Breast epithelium (tissue), 4 donors: ENCODE measurements at regions not wholly inside any gene's neighbourhood (a gene's known extent, or its start where the extent isn't known, plus 50 kb on each side); places are given as distances from the start of the nearest gene placed in this dataset.

ENCODE experiments used
- DNase-seq, 2 donors: peaks; one replicate each; pipeline ENCODE4 v3.0.0-alpha.2; 2019; ENCODE audit warnings: low spot score in 2 of 2
- H3K27ac ChIP-seq, 2 donors: fragments of 200-600 bp; sonication (generic) in 1 of 2; one replicate each; pipeline ENCODE4 v1.5.1; 2016 to 2019; ENCODE audit warnings: mild to moderate bottlenecking in 1 of 2
- H3K27me3 ChIP-seq, 2 donors: fragments of 200-600 bp; sonication (generic) in 1 of 2; one replicate each; pipeline versions ENCODE4 v1.5.1 to v1.6.0; 2017 to 2019; ENCODE audit warnings: control low read depth in 1 of 2, mild to moderate bottlenecking in 1 of 2
- H3K36me3 ChIP-seq: fragments of 200-600 bp; one replicate; pipeline ENCODE4 v1.5.1; 2019
- H3K4me1 ChIP-seq, 2 donors: fragments of 200-600 bp; sonication (generic); one replicate each; pipeline ENCODE4 v1.5.1; 2016 to 2019; ENCODE audit warnings: control low read depth in 1 of 2
- H3K4me3 ChIP-seq, 3 donors: fragments of 200-600 bp; sonication (generic); 1 replicate in 2 of 3; 2 replicates in 1 of 3; pipeline ENCODE4 v1.5.1; 2016 to 2019; ENCODE audit warnings: mild to moderate bottlenecking in 3 of 3, moderate library complexity in 2 of 3
- H3K9me3 ChIP-seq, 2 donors: fragments of 200-600 bp; sonication (generic) in 1 of 2; one replicate each; pipeline ENCODE4 v1.5.1; 2016 to 2019; ENCODE audit warnings: control low read depth in 1 of 2
- CTCF ChIP-seq, 3 donors: fragments of 450-650 bp; IDR thresholded peaks; one replicate each; pipeline ENCODE4 v1.5.1; 2016 to 2017; ENCODE audit warnings: antibody characterized with exemption in 3 of 3, mild to moderate bottlenecking in 3 of 3, moderate library complexity in 3 of 3
- POLR2A ChIP-seq: fragments of 450-650 bp; IDR thresholded peaks from one replicate; pipeline ENCODE4 v1.6.1; 2016; ENCODE audit warnings: antibody characterized with exemption, mild to moderate bottlenecking, moderate library complexity
- POLR2AphosphoS5 ChIP-seq, 3 donors: sonication (generic); formaldehyde crosslinking; IDR thresholded peaks; one replicate each; pipeline ENCODE4 v1.6.1; 2017; ENCODE audit warnings: antibody characterized with exemption in 3 of 3
- intact Hi-C: fragments of 100-400 bp; cut with DNase I; formaldehyde crosslinking; loops from one replicate; pipeline ENCODE4 v1.15.1; 2023; ENCODE audit warnings: low total_unique reads

- Histone ChIP-seq H3K9me3 (no peaks in the 10 kb centered on the region), H3K27ac (no peak overlapping the region), H3K4me1 (no peaks in the 10 kb centered on the region), H3K4me3 (no peak overlapping the region), H3K27me3 (no peaks in the 10 kb centered on the region), H3K36me3 (no peaks in the 10 kb centered on the region)
- intact Hi-C loops: no loop called here
- no peak for TF ChIP-seq CTCF (IDR thresholded peaks at IDR 0.05)
- TF ChIP-seq POLR2AphosphoS5 (IDR thresholded peaks at IDR 0.05): no peak
- no peak for TF ChIP-seq POLR2A
- no peak for DNase-seq
Measured at GRCh38 chr3:191962324-191962723, 501.4 kb downstream of the PYDC2 start.

- no peak for DNase-seq
- Histone ChIP-seq H3K4me3 (no peak overlapping the region), H3K27ac (no peak overlapping the region), H3K27me3 (no peaks in the 10 kb centered on the region), H3K9me3 (no peaks in the 10 kb centered on the region), H3K4me1 (no peaks in the 10 kb centered on the region), H3K36me3 (no peaks in the 10 kb centered on the region)
- intact Hi-C loops: no loop called here
- no peak for TF ChIP-seq POLR2AphosphoS5 (IDR thresholded peaks at IDR 0.05)
- no peak for TF ChIP-seq CTCF (IDR thresholded peaks at IDR 0.05)
- no peak for TF ChIP-seq POLR2A
Measured at GRCh38 chr3:191963182-191963581, 502.2 kb downstream of the PYDC2 start.

GRCh38 chr3:191966556-191966955, 505.6 kb downstream of the PYDC2 start:
- TF ChIP-seq CTCF (IDR thresholded peaks at IDR 0.05) (no peak), POLR2AphosphoS5 (IDR thresholded peaks at IDR 0.05) (no peak), POLR2A (no peak)
- H3K36me3 ChIP-seq: no peaks in the 10 kb centered on the region
- H3K4me1 ChIP-seq: no peaks in the 10 kb centered on the region
- intact Hi-C loops: no loop called here
- no peaks in the 10 kb centered on the region for H3K9me3 ChIP-seq
- H3K27me3 ChIP-seq: no peaks in the 10 kb centered on the region
- DNase-seq: no peak
- no peak overlapping the region for H3K4me3 ChIP-seq
- no peak overlapping the region for H3K27ac ChIP-seq

GRCh38 chr3:191968299-191968698, 507.3 kb downstream of the PYDC2 start:
- DNase-seq: no peak
- Histone ChIP-seq H3K4me3 (no peak overlapping the region), H3K9me3 (no peaks in the 10 kb centered on the region), H3K27me3 (no peaks in the 10 kb centered on the region), H3K36me3 (no peaks in the 10 kb centered on the region), H3K4me1 (no peaks in the 10 kb centered on the region), H3K27ac (no peak overlapping the region)
- no peak for TF ChIP-seq POLR2A
- TF ChIP-seq CTCF (IDR thresholded peaks at IDR 0.05): no peak
- TF ChIP-seq POLR2AphosphoS5 (IDR thresholded peaks at IDR 0.05): no peak
- intact Hi-C loops: no loop called here

GRCh38 chr3:191972714-191973398, 511.9 kb downstream of the PYDC2 start:
- Histone ChIP-seq H3K9me3 (no peaks in the 10 kb centered on the region), H3K27ac (no peak overlapping the region), H3K36me3 (no peaks in the 10 kb centered on the region), H3K4me3 (no peak overlapping the region), H3K27me3 (no peaks in the 10 kb centered on the region), H3K4me1 (no peaks in the 10 kb centered on the region)
- intact Hi-C loops: no loop called here
- no peak for TF ChIP-seq POLR2AphosphoS5 (IDR thresholded peaks at IDR 0.05)
- no peak for TF ChIP-seq POLR2A
- TF ChIP-seq CTCF (IDR thresholded peaks at IDR 0.05): no peak
- no peak for DNase-seq
